GM12873 (cell line): ENCODE measurements at regions not wholly inside any gene's neighbourhood (a gene's known extent, or its start where the extent isn't known, plus 50 kb on each side); places are given as distances from the start of the nearest gene placed in this dataset.

ENCODE experiments used
- TF ChIP-seq, protein P1 (sequence below): IDR thresholded peaks from 2 replicates; pipeline ENCODE4 v1.5.1; 2012; ENCODE audit warnings: low read depth, mild to moderate bottlenecking, moderate library complexity, low read length, control low read depth; ENCODE audit not compliant: insufficient read depth; ENCODE audit errors: missing control alignments

DNA sequence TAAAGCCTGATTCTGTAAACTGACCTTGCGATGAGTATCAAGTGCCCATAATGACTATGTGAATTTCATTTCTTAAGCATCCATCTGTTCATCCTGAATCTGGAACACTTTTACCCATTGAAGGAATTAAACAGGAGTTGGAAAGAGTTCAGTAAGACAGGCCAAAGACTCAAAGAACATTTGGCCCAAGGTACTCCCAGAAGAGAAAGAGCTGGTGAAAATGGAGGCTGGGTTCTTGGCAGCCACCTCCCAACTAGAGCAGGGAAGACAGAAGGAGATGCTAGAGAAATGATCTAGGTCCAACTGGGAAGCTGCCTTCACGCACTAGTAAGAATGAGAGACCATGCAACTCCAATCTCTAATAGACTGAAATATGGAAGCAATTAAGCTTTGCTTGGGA lies 57.1 kb upstream of the ADRA1D start:
- TF ChIP-seq, protein P1, sequence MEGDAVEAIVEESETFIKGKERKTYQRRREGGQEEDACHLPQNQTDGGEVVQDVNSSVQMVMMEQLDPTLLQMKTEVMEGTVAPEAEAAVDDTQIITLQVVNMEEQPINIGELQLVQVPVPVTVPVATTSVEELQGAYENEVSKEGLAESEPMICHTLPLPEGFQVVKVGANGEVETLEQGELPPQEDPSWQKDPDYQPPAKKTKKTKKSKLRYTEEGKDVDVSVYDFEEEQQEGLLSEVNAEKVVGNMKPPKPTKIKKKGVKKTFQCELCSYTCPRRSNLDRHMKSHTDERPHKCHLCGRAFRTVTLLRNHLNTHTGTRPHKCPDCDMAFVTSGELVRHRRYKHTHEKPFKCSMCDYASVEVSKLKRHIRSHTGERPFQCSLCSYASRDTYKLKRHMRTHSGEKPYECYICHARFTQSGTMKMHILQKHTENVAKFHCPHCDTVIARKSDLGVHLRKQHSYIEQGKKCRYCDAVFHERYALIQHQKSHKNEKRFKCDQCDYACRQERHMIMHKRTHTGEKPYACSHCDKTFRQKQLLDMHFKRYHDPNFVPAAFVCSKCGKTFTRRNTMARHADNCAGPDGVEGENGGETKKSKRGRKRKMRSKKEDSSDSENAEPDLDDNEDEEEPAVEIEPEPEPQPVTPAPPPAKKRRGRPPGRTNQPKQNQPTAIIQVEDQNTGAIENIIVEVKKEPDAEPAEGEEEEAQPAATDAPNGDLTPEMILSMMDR: no peak

DNA sequence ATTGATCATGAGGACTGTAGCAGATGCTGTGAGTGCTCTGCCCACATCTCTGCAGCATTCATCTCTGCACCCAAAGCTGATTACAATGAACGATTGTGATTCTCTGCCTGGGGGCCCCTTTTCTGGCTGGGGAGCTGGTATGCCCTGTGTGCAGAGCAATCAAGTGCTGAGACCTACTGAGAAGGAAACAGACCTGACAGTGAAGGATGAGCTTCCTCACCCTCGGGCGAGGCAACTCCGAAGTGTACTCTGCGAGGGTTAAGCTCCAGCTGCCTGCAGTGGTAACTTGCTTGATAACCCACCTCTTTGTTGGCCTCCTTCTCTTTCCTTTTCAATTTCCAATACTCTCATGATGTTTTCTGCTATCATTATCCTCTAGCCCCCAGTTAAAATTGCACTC lies 56.0 kb upstream of the ADRA1D start:
- TF ChIP-seq, protein P1: no peak

DNA sequence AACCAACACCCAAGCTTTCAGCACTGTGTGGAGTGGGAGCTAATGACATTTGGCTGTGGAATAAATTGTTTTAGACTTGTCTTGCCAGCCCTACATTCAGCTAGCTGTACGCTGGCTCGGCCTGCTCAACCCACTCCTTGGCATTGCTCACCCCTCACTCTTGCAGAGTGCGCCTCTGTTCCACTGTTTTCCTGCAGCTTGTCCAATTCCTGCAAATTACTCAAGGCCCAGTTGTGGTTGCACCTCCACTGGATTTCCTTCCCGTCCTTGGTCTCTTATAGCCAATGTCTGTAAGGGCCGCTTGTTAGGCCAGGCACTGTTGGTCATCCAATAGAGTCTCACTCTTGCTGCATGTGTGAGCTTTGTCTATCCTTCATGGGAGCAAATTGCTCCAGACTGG lies 55.5 kb upstream of the ADRA1D start:
- TF ChIP-seq, protein P1: no peak

DNA sequence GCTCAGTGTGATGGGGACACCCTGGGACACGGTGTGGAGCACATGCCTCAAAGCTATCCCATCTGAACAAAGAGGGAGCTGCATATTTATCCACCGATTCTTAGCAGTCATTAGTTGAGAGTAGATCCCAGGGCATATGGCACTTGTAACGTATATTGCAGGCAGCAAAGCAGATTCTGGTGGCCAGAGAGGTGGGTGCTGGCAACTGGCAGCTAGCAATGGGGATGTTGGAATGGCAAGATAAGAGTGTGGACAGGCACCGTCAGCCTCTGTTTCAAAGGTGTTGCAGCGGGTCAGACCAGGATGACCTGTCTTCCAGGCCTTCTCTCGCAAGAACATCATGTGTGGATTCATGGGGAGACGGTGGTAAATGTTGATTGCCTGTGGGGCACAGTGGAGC lies 54.0 kb upstream of the ADRA1D start:
- TF ChIP-seq, protein P1: no peak

DNA sequence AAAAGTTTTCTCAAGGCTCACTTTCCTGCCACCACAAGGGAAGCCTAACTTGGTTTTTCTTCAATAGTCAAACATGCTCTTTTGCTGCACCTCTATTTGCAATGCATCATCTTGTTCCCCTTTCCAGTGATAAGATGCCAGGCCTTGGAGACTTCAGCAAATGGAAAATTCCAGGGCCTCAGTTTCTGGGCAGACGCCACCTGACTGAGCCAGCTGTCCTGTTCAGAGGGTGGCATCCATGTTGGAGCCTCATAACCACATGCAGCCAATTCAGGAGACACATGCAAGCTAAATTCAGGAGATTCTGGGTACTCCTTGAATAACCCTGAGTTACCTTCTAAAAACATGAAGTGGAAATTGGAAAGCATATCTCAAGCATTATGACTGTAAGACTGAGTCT lies 51.8 kb upstream of the ADRA1D start:
- TF ChIP-seq, protein P1: no peak

DNA sequence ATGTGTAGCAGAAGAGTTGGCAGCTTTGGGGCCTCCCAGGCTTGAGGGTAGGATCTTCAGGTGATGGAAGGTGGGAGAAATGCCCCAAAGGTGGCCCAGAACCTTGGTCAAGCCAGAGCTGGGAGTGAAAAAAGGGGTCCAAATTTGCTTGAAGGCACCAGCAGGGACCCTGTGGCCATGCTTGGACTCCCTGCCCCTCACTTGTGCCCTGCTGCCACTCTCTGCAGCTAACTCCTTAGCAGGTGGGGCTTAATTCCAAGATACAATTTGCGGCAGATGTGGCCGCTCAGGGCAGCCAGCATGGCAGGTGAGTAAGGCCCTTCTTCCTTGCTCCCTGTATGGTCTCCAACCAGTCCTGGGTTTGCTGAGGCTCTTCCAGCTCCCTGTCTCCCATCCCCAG lies 51.3 kb upstream of the ADRA1D start:
- TF ChIP-seq, protein P1: no peak

DNA sequence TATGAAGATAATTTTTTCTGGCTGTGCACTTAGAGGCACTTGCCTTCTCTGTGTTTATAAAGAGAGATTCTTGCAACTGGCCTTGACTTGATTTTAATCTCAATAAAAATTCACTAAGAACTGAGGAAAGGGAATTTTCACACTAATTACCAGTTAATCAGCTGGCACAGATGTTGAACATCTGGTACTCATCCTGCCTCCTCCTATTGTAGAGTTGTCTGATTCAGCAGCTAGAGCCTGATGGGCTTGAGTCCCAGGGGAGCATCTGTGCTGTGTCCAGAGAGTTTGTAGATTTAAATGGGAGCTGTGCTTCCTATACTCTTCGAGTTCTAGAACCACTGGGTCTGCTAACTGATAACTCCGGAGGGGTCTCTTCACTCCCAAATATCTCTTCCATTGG lies 50.7 kb upstream of the ADRA1D start:
- TF ChIP-seq, protein P1: no peak

DNA sequence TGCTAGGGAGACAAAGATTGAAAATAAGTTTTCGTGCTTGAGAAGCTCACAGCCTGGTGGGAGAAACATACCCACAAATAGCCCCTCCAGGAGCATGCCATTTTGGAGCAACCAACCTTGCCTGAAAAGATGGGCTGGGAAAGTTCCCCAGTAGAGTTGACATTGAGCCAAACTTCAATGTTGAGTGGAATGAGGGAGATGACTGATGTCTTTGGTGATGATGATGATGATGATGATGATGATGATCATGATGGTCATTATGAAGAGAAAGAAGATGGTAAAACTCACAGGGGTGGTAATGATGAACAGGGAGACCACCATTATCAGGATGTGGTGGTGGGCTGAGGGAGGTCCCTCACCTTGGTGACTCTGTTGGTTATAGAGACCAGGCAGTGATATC lies 50.1 kb upstream of the ADRA1D start:
- TF ChIP-seq, protein P1: no peak
